D341Med (cell line): ENCODE measurements at regions not wholly inside any gene's neighbourhood (a gene's known extent, or its start where the extent isn't known, plus 50 kb on each side); places are given as distances from the start of the nearest gene placed in this dataset.
"Not testable (repeated sequence)": the region's sequence is repeated elsewhere in the genome, so short reads cannot be mapped to it uniquely, and the experiment has no call there.

Experiments
- DNase-seq: peaks from one replicate; pipeline ENCODE4 v3.0.0; 2012; ENCODE audit warnings: low spot score

DNA sequence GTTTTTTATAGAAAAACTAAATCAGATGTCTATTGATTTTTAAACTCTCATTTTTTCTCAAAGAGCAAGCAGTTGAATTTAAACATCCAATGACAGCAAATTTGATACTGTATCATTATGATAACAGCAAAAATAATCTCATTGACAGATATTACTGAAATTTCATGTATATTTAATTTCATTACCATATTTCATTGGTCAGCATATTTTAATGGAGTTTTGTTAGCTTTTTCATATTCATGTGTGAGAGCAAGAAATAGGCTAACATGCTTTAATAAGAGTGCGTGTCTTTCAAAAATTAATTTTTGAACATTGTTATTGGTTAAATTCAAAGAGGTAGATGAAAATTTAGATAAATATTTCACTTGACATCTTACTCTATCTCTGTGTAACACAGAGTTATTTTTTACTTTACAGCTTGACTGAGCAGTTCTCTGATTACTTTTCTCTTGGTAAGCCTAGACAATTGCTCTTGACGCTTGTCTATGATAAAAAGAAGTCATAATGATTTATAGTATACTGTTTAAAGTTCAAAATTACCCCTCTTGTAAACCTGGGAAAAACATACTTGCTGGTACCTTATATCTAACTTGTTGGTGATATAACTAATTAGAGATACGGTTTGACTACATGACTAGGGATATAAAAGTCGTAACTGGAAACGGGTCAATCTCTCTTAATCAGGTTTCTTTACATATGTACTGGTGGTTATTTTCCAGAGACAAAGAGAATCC lies 732.3 kb upstream of the NCAM2 start:
- DNase-seq = no peak

DNA sequence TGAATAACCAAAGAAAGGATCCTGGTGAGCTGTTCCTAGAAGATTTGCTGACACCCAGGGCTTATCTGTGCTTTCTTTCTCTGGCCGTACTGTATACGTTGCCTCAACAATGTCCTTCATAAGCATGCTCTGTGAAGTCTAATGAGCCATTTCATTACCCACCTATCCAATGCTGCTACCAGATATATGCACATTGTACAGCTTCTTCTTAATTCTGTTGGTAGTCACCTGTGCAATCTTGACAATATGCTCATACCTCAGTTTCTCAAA lies 731.8 kb upstream of the NCAM2 start:
- no peak for DNase-seq

DNA sequence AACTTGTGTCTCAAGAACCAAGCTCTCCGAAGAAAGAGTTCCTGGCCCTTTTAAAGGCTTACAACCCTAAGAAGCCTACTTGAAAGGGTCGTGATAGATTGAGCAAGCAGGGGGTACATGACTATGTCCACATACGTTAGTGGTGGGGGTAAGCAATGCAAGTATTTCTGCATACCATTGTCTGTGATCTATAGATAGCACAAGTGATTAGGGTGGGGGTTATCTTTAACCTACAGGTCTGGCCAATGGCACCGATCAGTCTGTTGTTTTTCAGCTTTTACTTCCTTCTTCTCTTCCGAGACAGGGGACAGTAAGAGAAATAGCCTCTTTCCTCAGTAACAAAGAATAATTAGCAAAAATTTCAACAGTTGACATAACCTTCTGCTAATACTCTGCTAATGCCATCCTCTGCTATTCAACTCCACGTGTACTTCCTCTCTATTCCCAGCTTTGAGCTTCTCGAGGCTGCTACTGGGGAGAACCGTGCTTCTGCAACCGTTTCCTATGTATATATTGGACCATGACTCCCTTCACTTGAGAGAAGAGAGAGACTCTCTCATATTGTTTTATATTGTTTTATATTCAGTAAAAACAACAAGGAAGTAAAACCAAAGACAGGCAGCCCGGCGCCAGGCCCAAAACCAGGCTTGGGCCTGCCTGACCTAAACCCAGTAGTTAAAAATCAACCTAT lies 727.7 kb upstream of the NCAM2 start:
- DNase-seq = no peak

DNA sequence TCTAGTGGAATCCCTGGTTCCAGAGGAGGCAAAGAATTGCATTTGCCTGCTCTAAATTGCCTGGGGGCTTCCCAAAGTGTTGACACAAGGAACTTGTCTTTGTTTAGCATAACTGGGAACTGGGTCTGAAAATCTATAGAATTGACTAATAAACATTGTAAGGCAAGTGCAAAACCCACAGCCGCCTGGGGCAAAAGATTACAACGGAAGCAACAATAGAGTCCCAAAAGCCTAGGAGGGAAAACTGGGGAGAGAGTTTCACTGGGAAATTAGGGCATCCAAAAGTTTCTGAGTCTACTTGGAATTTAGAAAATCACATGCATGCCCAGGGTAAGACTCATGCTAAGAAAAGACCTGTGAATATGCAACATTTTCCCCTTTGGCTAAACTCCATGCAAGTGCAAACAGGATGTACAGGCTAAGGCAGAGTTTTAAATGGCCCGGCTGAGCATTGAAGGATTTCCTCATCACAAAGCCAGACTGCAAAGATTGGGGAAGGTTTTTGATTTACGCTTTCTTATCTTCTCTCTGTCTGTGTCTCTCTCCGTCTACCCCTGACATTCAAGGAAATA lies 725.3 kb upstream of the NCAM2 start:
- DNase-seq = no peak

DNA sequence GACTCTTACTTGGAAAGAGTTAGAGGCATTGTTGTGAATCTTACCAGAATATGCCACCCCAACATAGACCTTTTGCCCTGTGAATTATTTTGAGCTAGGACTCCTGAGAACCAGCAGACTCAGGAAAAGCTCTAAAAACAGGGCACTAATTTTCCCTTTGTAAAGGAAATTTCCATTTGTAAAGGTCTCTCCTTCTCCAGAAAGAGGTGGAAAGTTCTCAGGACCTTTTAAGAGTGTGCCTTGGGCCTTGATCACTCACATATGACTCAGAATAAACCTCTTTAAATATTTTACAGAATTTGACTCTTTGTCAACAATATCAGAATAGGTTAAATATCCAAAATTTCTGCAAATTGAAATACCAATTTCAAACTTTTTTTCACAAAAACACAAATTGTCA lies 721.8 kb upstream of the NCAM2 start:
- no peak for DNase-seq

DNA sequence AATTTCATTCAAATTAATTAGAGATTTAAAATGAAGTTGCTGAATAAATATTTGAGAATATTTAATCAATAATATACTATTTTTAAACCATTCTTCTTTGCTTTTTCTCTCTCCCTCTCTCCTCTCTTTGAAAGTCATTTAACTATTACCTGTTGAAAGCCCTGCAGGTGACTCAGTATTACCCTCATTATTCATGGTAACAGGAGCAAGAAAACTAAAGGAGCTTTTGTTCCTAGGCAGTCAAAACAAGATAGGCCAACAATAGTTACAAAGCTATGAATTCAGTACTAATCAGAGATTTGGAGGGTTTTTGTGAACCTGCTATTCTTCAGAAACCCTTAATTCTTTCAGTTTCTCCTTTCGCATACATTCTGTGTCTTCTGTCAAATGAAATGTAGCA lies 721.3 kb upstream of the NCAM2 start:
- DNase-seq = no peak

DNA sequence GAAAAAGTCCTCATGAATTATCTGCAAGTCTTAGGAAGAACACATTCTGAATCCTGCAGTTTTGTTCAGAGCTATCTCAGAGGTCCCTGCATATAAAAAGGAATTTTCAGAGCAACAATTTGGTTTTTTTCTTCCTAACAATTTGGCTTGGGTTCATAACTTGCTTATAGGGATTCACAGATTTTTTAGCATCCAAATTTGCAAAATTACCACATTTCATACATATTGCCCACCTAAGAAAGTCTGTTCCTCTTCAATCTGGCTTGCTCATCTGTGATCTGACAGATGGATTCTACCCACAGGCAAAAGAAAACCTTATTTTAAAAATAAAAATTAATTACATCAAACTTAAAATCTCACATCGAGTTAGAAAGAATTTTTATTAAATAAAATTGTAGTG lies 714.4 kb upstream of the NCAM2 start:
- DNase-seq = no peak

DNA sequence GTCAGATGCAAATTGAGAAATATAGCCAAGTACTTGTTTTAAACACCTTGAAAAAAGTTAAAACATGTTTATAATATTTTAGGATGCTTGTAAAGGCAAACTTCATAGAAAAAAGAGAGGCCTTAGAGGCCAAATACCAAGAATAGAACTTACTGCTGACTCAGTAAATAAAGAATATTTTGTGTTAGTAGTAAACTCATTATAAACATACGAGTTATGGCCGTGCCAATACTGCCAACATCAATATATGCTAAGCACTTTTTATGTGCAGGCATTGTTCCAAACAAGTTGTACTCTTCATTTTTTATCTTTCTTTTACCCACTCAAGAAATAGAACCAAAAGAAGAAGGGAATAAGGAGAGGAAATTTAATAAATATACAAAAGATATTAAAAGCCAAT lies 705.9 kb upstream of the NCAM2 start:
- no peak for DNase-seq

DNA sequence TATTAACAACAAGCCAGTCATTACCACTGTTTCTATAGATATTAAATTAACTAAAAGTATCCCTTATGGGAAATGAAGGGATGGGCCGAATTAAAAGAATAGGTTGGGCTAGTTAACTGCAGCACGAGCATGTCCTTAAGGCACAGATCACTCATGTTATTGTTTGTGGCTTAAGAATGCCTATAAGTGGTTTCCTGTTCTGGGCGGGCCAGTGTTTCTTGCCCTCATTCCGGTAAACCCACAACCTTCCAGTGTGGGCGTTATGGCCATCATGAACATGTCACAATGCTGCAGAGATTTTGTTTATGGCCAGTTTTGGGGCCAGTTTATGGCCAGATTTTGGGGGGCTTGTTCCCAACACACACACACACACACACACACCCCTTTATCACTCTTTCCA lies 705.4 kb upstream of the NCAM2 start:
- DNase-seq = not testable (repeated sequence)

DNA sequence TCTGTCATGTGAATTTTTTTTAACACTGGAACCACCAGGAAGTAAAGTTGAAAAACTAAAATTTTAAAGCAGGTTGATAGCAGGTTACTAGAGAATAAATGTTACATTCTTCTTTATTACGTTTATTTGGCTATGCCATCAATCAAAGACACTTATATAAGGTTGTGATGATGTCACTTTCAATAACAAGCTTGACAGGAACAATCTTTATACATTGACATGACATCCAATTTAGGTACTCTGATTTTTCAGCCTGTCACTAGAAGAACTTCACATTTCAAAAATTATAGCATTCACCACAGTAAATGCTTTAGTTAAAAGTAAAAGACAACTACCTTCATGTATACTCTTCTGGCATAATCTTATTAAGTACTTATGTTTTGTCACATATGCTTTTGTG lies 696.8 kb upstream of the NCAM2 start:
- no peak for DNase-seq

DNA sequence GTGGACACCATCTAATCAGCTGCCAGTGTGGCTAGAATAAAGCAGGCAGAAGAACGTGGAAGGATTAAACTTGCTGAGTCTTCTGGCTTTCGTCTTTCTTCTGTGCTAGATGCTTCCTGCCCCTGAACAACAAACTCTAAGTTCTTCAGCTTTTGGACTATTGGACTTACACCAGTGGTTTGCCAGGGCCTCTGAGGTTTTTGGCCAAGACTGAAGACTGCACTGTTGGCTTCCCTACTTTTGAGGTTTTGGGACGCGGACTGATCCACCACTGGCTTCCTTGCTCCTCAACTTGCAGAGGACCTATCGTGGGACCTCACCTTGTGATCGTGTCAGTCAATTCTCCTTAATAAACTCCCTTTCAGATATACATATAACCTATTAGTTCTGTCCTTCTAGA lies 696.1 kb upstream of the NCAM2 start:
- no peak for DNase-seq

DNA sequence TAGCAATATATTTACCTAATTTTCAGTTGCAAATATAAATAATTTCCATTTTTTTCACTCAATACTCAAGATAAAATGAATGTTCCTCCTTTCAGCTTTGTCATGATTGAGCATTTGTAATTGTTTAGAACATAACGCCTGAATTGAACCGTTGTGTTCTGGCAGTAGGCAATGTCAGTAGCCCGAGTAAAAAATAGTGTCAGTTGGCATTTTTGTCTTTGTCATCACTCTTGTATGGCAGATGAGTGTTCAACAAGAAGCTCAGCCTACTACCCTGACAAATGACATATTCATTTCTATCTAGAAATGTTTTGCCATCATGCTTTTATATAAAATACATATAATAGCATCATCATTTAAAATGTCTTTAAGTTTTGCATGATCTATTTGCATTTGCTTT lies 691.4 kb upstream of the NCAM2 start:
- DNase-seq = no peak

DNA sequence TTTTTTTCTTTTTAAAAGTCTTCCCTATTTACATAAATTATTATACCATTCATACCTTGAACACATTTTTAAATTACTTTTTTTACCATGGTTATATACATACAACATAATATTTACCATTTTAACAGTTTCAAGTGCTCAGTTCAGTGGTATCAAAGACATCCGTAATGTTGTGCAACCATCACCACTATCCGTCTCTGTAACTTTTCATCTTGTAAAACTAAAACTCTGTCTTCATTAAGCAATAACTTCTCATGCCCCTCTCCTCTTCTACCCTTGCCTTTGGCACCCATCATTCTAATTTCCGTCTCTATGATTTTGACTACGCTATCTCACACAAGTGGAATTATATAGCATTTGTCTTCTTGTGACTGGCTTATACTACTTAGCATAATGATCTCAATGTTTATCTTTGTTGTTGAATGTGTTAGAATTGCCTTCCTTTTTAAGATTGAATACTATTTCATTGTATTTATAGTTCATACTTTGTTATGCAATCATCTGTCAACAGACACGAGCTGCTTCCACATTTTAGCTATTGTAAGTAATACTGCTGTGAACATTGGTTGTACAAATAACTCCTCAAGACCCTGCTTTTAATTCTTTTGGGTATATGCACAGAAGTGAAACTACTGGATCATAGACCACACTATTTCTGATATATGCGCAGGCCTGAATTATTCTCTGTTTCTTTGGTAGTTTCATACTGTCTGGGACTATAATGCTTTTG lies 689.5 kb upstream of the NCAM2 start:
- DNase-seq = no peak

DNA sequence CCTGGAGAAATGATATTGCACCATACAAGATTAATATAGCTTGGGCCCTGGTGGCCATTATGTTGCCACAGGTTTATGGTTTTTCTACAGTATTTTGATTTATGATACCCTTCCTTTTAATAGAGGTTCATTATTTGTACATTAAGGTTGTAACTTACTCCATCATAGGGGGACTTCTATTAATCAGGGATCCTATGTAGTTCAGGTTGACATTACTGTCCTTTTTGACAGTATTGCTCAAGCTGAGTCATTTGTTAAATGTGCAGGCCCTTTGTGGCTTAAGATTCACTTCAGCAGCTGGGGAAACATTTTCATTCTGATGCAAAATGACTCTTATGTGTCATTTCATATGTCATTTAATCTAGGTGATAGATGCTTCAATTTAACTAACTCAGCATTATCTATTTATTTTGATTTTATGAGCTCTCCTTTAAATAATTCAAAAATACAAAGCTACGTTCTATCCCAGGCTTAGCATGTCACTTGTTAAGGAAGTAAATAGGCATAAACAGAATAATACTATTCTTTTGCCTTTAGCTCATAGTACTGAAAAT lies 686.9 kb upstream of the NCAM2 start:
- no peak for DNase-seq

DNA sequence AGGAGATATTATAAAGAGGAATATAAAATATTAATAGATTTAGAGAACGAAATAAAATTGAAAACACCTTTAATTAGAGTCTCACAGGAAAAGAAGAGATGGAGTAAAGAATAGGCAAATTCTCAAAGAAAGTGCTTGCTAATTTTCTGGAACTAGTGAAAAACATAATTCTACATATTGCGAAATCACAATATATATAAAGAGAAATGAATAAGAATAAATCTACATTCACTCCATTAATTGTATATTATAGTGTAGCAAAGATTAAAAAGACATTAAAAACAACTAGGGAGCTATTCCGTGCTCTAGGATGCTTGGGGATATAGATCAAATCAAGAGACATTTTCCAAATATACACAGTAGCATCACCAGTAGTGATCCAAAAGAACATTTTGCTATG lies 685.2 kb upstream of the NCAM2 start:
- DNase-seq = no peak

DNA sequence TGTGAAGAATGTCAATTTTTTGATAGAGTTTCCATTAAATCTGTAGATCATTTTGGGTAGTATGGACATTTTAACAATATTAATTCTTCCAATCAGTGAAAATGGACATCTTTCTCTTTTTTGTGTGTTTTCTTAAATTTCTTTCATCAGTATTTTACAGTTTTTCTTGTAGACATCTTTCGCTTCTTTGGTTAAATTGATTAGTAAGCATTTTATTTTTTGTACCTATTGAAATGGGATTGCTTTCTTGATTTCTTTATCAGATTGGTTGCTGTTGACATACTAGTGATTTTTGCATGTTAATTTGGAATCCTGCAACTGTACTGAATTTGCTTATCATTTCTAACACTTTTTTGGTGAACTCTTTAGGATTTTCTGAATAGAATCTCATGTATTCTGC lies 683.2 kb upstream of the NCAM2 start:
- DNase-seq = no peak

DNA sequence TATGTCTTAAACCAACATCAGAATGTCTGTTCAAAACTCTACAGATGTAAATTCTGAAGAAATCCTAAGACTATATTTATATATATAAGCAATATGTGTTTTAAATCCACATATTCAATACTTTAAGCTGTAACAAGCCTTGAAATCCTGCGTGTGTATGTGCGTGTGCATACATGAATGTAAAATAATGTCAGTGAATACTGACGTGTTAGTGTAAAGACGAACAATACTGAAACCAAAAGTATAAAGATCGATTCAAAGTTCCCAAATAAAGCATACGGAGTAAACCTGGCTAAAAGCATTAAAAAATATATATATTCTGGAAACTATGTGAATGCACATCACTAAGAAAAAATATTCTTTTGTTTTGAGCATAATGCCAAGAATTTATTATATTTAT lies 668.6 kb upstream of the NCAM2 start:
- no peak for DNase-seq

DNA sequence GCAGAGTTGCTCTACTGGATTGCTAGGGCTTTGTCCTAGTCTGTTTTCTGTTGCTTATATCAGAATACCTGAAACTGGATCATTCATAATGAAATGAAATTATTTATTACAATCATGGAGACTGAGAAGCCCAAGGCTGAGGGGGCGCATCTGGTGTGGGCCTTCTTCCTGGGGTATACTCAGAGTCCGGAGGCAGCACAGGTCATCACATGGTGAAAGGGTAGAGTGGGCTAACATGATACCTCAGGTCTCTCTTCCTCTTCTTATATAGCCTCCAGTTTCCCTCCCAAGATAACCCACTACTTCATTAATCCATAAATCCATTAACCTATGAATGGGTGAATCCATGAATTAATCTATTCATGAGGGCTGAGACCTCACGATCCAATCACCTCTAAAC lies 667.6 kb upstream of the NCAM2 start:
- no peak for DNase-seq

DNA sequence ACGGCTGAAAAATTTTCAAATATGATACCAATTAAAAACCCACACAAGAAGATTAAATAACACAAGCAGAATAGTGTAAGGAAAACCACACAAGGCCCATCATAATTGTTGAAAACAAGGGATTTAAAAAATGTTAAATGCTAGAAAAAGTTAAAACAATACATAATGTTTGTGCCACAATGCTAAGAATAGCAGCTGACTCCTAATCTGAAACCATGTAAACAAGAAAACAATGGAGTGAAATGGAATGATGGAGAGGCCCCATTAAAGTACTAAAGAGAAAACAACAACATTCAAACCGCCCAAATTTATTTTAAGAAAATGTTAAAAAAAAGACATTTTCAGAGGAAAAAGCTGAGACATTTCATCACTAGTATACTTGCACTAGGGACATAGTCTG lies 663.6 kb upstream of the NCAM2 start:
- no peak for DNase-seq

DNA sequence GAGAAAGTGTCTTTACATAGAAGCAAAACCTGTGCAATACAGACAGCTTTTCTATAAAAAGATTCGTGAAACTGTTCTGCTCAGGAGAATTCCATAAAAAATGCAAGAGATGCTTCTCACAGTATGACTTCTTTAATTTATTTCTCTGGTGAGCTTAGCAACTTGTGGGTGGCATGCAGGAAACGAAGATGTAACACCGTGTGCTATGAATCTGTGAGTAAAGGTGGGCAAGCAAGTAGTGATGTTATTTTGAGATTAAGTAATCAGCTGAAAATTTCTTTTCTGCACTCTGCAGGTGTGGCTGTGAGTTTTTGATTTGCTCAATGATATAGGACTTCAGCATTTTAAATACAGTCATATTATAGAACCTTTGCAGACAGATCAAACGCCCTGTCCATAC lies 656.8 kb upstream of the NCAM2 start:
- no peak for DNase-seq

DNA sequence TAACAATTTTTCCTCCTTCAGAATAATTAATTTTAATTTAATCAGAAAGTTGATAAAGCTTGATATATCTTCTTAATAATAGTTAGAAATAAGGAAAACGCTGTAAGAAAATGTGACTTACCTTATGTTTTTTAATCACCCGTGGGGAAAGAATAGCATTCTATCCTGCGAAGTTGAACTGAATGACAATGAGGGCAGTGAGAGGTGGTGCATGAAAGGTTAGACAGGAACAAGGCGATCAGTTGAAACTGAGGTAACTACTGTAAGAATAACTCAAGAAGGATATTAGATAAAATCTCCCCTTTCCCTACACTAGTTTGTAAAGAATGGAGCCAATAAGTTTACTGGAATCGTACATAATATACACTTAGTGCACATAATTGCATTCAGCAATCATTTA lies 655.0 kb upstream of the NCAM2 start:
- DNase-seq = no peak

DNA sequence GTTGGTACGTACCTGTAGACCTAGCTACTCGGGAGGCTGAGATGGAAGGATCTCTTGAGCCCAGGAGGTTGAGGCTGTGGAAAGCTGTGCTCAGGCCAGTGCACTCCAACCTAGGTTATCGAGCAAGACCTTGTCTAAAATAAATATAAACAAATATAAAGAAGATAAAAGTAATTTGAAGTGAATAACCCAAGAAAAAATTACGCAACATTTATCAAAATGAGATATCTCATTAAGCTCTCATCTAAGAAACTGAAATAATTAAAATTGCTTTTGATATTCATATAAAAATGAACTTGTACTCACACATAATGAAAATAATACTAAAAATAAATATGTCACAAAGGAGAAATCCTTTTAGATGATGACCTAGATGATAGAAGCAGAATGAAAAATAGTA lies 647.1 kb upstream of the NCAM2 start:
- DNase-seq = no peak

DNA sequence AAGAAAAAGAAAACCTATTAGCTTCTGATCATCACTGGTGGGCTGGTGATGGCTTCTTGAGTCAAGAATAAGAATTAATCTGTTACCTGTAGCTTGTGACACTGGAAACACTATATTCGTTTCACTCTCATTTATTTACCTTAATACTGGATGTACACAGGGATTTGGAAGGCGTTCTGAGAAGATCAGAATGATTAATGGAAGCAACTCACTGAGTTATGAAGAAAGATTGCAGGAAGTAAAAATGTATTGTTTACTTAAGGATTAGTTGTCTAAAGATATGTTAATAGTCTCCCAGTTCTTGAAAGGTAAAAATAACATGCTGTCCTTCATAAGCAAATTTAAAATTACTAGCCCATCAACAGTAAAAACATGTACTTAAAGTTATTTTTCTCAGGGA lies 644.9 kb upstream of the NCAM2 start:
- no peak for DNase-seq
